K562 (cell line): ENCODE measurements at regions not wholly inside any gene's neighbourhood (a gene's known extent, or its start where the extent isn't known, plus 50 kb on each side); places are given as distances from the start of the nearest gene placed in this dataset.

Experiments used
- ATAC-seq: fragments of 200-7000 bp; cut with Tn5 transposase; 3 replicates; pipeline ENCODE4 v1.9.1; 2020; ENCODE audit warnings: moderate library complexity
- BruUV-seq: library from RNA; stranded (reverse); fragments of 400-500 nt; replicated peaks from 2 replicates; lab custom pipeline; 2021; lab: Mats Ljungman, UMichigan
- CTCF ChIA-PET: fragments of 300-600 bp; formaldehyde crosslinking; extraction: SDS; loops from one replicate; lab custom pipeline; 2021; ENCODE audit warnings: low intra/inter-chr PET ratio; lab: Yijun Ruan, JAX
- POLR2A ChIA-PET: fragments of 300-600, 350-650 bp; sonication (Branson Sonifier 250); formaldehyde crosslinking; extraction: SDS; loops from one replicate; lab custom pipeline; 2021; ENCODE audit warnings: antibody characterized with exemption, inconsistent platforms; lab: Yijun Ruan, JAX
- DNase-seq, 4 experiments: peaks; one replicate each; pipeline versions ENCODE4 v3.0.0 to v3.0.0-alpha.2; 2011 to 2018; ENCODE audit warnings: low spot score in 3 of 4, mixed read lengths in 3 of 4; ENCODE audit errors: extremely low read depth in 1 of 4
- FAIRE-seq: peaks from 2 replicates; lab custom pipeline; 2011; peaks lifted over from hg19 to GRCh38; lab: Jason Lieb, UNC
- H2AFZ ChIP-seq: 2 replicates; pipeline ENCODE4 v1.6.0; 2011; ENCODE audit warnings: low read depth, low read length, control low read depth, inconsistent platforms
- H3K27ac ChIP-seq: fragments of 200-600 bp; 3 replicates; pipeline ENCODE4 v1.8.0; 2011; ENCODE audit warnings: low read depth, mild to moderate bottlenecking, control low read depth, inconsistent platforms, low read length, moderate library complexity, mixed read lengths; ENCODE audit errors: extremely low read depth
- H3K27me3 ChIP-seq, 2 experiments: fragments of 300-600 bp in 1 of 2; 2 replicates in 1 of 2; 3 replicates in 1 of 2; pipeline versions ENCODE4 v1.6.0 to v1.8.0; 2011; ENCODE audit warnings: inconsistent platforms in 2 of 2, low read length in 2 of 2, mild to moderate bottlenecking in 1 of 2, mixed read lengths in 1 of 2, moderate library complexity in 1 of 2; ENCODE audit not compliant: control insufficient read depth in 2 of 2, insufficient read depth in 2 of 2
- H3K36me3 ChIP-seq: fragments of 300-600 bp; 3 replicates; pipeline ENCODE4 v1.8.0; 2011; ENCODE audit warnings: mild to moderate bottlenecking, low read length, inconsistent platforms; ENCODE audit not compliant: control insufficient read depth, insufficient read depth
- H3K4me1 ChIP-seq, 2 experiments: fragments of 200-600 bp in 1 of 2; replicated peaks in 1 of 2; 2 replicates in 1 of 2; 3 replicates in 1 of 2; pipeline versions ENCODE4 v1.5.1 to v1.8.0; 2011; ENCODE audit warnings: inconsistent platforms in 2 of 2, low read length in 2 of 2, mild to moderate bottlenecking in 1 of 2, mixed read lengths in 1 of 2, moderate library complexity in 1 of 2; ENCODE audit not compliant: control insufficient read depth in 2 of 2, insufficient read depth in 2 of 2
- H3K4me2 ChIP-seq: 2 replicates; pipeline ENCODE4 v1.6.1; 2011; ENCODE audit warnings: low read length, control low read depth, inconsistent platforms, mixed read lengths; ENCODE audit not compliant: insufficient read depth
- H3K4me3 ChIP-seq: fragments of 200-600 bp; sonication (generic), shearing (Covaris generic); 2 replicates; pipeline ENCODE4 v1.5.1; 2016; ENCODE audit warnings: control low read depth, inconsistent platforms
- H3K79me2 ChIP-seq: fragments of 200-600 bp; 3 replicates; pipeline ENCODE4 v1.8.0; 2011; ENCODE audit warnings: low read length, inconsistent platforms; ENCODE audit not compliant: control insufficient read depth, insufficient read depth
- H3K9ac ChIP-seq, 2 experiments: 2 replicates each; pipeline versions ENCODE4 v1.6.0 to v1.6.1; 2011; ENCODE audit warnings: low read depth in 2 of 2, low read length in 2 of 2, control low read depth in 1 of 2, inconsistent platforms in 1 of 2, mild to moderate bottlenecking in 1 of 2, mixed read lengths in 1 of 2; ENCODE audit not compliant: insufficient read depth in 1 of 2
- H3K9me1 ChIP-seq: one replicate; pipeline ENCODE4 v1.6.0; 2011; ENCODE audit warnings: inconsistent platforms, mild to moderate bottlenecking, low read length, moderate library complexity; ENCODE audit not compliant: control insufficient read depth, insufficient read depth
- H3K9me3 ChIP-seq: replicated peaks from 2 replicates; pipeline ENCODE4 v1.5.1; 2011; ENCODE audit warnings: low read depth, low read length, inconsistent platforms; ENCODE audit not compliant: control insufficient read depth, insufficient read depth
- H4K20me1 ChIP-seq: replicated peaks from 2 replicates; pipeline ENCODE4 v1.6.1; 2011; ENCODE audit warnings: low read length, inconsistent platforms, mixed read lengths; ENCODE audit not compliant: control insufficient read depth, insufficient read depth
- ARNT ChIP-seq, 2 experiments: fragments of 450-650 bp; IDR thresholded peaks; 2 replicates each; pipeline ENCODE4 v1.6.1; 2016; ENCODE audit warnings: mild to moderate bottlenecking in 1 of 2
- DACH1 ChIP-seq: fragments of 450-650 bp; IDR thresholded peaks from 2 replicates; pipeline ENCODE4 v1.6.1; 2018; ENCODE audit not compliant: partially characterized antibody
- ELF1 ChIP-seq: fragments of 200-800 bp; sonication (Bioruptor generic); IDR thresholded peaks from 2 replicates; pipeline ENCODE4 v1.6.1; 2016; ENCODE audit warnings: missing genetic modification characterization, missing compliant biosample characterization
- ETV6 ChIP-seq, 3 experiments: fragments of 150-350 bp in 1 of 3; sonication (generic) in 1 of 3; formaldehyde crosslinking in 1 of 3; IDR thresholded peaks; 2 replicates each; pipeline versions ENCODE4 v1.6.1 to v1.8.0; 2014 to 2022; ENCODE audit warnings: borderline replicate concordance in 2 of 3, low read depth in 2 of 3, antibody characterized with exemption in 1 of 3, low read length in 1 of 3, mild to moderate bottlenecking in 1 of 3, missing genetic modification reagents in 1 of 3
- IRF1 ChIP-seq: sonication (generic); formaldehyde crosslinking; IDR thresholded peaks from 2 replicates; pipeline ENCODE4 v1.8.0; 2022; ENCODE audit warnings: missing genetic modification reagents, mild to moderate bottlenecking, borderline replicate concordance
- KLF13 ChIP-seq: fragments of 450-650 bp; IDR thresholded peaks from 2 replicates; pipeline ENCODE4 v1.6.1; 2016; ENCODE audit warnings: missing genetic modification characterization, low read depth, mild to moderate bottlenecking, missing compliant biosample characterization, moderate library complexity, borderline replicate concordance
- PHF20 ChIP-seq: fragments of 450-650 bp; IDR thresholded peaks from 2 replicates; pipeline ENCODE4 v1.6.1; 2018; ENCODE audit not compliant: partially characterized antibody
- PML ChIP-seq: IDR thresholded peaks from 2 replicates; pipeline ENCODE4 v1.6.1; 2012; ENCODE audit warnings: low read length, inconsistent platforms
- PPARD ChIP-seq: fragments of 250-450 bp; sonication (Bioruptor Pico); IDR thresholded peaks from 2 replicates; pipeline ENCODE4 v1.8.0; 2022; ENCODE audit warnings: inconsistent platforms, mild to moderate bottlenecking, moderate library complexity
- TCF3 ChIP-seq: sonication (generic); formaldehyde crosslinking; IDR thresholded peaks from 2 replicates; pipeline ENCODE4 v1.4.0; 2020; ENCODE audit warnings: mild to moderate bottlenecking, missing genetic modification reagents
- ZC3H4 ChIP-seq: sonication (generic); formaldehyde crosslinking; IDR thresholded peaks from 2 replicates; pipeline ENCODE4 v1.9.0; 2021; ENCODE audit warnings: missing genetic modification reagents, borderline replicate concordance
- ZNF280B ChIP-seq: fragments of 250-450 bp; sonication (Bioruptor Pico); IDR thresholded peaks from 2 replicates; pipeline ENCODE4 v1.5.1; 2021; ENCODE audit warnings: mild to moderate bottlenecking
- ZNF785 ChIP-seq: fragments of 250-450 bp; sonication (Bioruptor Pico); IDR thresholded peaks from 2 replicates; pipeline ENCODE4 v1.4.0; 2020; ENCODE audit warnings: mild to moderate bottlenecking
- ZZZ3 ChIP-seq: fragments of 450-650 bp; IDR thresholded peaks from 2 replicates; pipeline ENCODE4 v1.6.1; 2016; ENCODE audit warnings: antibody characterized with exemption, mild to moderate bottlenecking, moderate library complexity
- WGBS: fragments of 100-300 bp; shearing (Covaris generic); methylation state at CpG from one replicate; pipeline ENCODE4 v1.1.6; 2016; ENCODE audit warnings: low coverage, mixed read lengths; ENCODE audit not compliant: insufficient coverage; ENCODE audit errors: missing lambda C conversion rate; 5-methylcytosine and 5-hydroxymethylcytosine counted together
- in situ Hi-C: fragments of 300-500 bp; cut with MboI; formaldehyde crosslinking; loops from 4 replicates; pipeline ENCODE4 v1.15.0; 2018; ENCODE audit warnings: inconsistent platforms, mixed read lengths
- intact Hi-C: fragments of 100-400 bp; cut with micrococcal nuclease; formaldehyde crosslinking; loops from 2 replicates; pipeline ENCODE4 v1.14.2; 2022

- no peak for ATAC-seq
- WGBS: 2% methylated on average over 5 of the region's 5 CpGs
- Histone ChIP-seq H3K9me1 (no peaks in the 10 kb centered on the region), H2AFZ (no peak overlapping the region), H3K27ac (no peak overlapping the region), H3K4me2 (no peak overlapping the region), H3K9ac (no peak overlapping the region), H3K27me3 (no peaks in the 10 kb centered on the region), H3K4me1 (no peaks in the 10 kb centered on the region), H3K36me3 (no peaks in the 10 kb centered on the region), H4K20me1 (no peaks in the 10 kb centered on the region), H3K79me2 (no peaks in the 10 kb centered on the region), H3K9me3 (0 out of 2 replicates have a peak, but pooled peaks cover 2% of the 10 kb centered on the region), H3K4me3 (no peak overlapping the region)
- BruUV-seq: no TSS peak
- ChIA-PET POLR2A (no interaction called here), CTCF (no interaction called here)
- in situ Hi-C loops (no loop called here), intact Hi-C loops (no loop called here)
- TF ChIP-seq KLF13 (tag) (no peak), PHF20 (no peak), PML (no peak), ZC3H4 (no peak), ARNT (IDR thresholded peaks at IDR 0.05) (no peak), IRF1 (no peak), PPARD (CRISPR knock-in tag) (no peak), TCF3 (no peak), ZNF785 (CRISPR knock-in tag) (no peak), ZZZ3 (no peak), ETV6 (IDR thresholded peaks at IDR 0.05; ENCODE audit: borderline replicate concordance in 1 of 2, low read depth in 2 of 2, low read length in 1 of 2) (no peak), ETV6 (CRISPR knock-in tag; IDR thresholded peaks at IDR 0.05; ENCODE audit: borderline replicate concordance) (no peak), ZNF280B (CRISPR knock-in tag) (no peak), DACH1 (no peak), ELF1 (no peak)
- FAIRE-seq: no peak
- DNase-seq: no peak
These were observed 281.9 kb downstream of the PPP1R3A start for GRCh38 chr7:113636727-113637421.
